ENCODE measurements at regions not wholly inside any gene's neighbourhood (a gene's known extent, or its start where the extent isn't known, plus 50 kb on each side); places are given as distances from the start of the nearest gene placed in this dataset.

DNA sequence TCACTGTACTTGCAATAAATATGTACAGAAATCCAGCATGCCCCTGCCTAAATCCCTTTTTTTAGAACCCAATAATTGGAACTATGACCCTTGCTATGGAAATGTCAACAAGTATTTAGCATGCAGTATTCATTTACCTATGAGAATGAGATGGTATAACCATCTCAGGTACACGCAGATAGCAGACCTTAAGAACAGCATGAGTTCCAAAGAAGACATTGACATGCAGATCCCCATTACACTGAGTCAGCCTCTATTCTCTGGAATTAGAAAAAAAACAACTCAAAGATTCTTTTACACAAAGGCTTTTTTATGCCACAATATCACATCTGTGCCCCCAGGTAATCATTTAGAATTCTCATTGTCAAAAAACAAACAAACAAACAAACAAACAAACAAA lies 325.6 kb upstream of the TLE4 start:
- H3K27ac ChIP-seq: no peak overlapping the region

DNA sequence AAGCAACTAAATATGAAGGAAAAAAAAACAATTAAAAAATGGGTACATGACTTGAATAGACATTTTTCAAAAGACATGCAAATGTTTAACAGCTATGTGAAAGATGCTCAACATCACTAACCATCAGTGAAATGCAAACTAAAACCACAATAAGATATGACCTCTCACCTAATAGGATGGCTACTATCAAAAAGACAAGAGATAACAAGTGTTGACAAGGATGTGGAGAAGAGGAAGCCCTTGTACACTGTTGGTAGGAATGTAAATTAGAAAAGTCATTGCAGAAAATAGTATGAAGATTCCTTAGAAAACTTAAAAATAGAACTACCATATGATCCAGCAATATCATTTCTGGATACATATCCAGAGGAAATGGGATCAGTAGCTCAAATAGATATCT lies 324.7 kb upstream of the TLE4 start:
- no peak overlapping the region for H3K27ac ChIP-seq
- TF ChIP-seq, protein P1, sequence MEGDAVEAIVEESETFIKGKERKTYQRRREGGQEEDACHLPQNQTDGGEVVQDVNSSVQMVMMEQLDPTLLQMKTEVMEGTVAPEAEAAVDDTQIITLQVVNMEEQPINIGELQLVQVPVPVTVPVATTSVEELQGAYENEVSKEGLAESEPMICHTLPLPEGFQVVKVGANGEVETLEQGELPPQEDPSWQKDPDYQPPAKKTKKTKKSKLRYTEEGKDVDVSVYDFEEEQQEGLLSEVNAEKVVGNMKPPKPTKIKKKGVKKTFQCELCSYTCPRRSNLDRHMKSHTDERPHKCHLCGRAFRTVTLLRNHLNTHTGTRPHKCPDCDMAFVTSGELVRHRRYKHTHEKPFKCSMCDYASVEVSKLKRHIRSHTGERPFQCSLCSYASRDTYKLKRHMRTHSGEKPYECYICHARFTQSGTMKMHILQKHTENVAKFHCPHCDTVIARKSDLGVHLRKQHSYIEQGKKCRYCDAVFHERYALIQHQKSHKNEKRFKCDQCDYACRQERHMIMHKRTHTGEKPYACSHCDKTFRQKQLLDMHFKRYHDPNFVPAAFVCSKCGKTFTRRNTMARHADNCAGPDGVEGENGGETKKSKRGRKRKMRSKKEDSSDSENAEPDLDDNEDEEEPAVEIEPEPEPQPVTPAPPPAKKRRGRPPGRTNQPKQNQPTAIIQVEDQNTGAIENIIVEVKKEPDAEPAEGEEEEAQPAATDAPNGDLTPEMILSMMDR (IDR thresholded peaks at IDR 0.05): no peak
- no peak for TF ChIP-seq ZFX (IDR thresholded peaks at IDR 0.05; ENCODE audit: borderline replicate concordance)

More for the DNA sequence above, 325.6 kb upstream of the TLE4 start:
- TF ChIP-seq ZFX (IDR thresholded peaks at IDR 0.05; ENCODE audit: borderline replicate concordance): no peak

DNA sequence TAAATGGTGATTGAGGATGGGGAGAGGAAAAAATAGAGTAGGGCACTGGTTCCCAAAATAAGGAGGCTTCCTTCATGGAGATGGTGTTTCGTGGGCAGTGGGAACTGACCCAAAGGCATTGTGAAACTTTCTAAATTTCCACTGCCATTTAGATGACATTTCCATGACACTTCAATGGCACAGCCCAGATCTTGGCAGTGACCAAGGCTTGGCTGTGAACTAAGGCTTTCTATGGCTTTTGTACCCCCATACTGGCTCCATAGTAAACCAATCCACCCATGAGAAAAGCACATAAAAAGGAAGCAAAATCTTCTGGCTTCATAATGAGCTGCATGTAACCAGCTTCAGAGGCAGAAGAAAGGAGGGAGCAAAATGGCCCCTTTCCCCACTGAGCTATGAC lies 321.0 kb upstream of the TLE4 start:
- no peak overlapping the region for H3K27ac ChIP-seq
- TF ChIP-seq, protein P1 (IDR thresholded peaks at IDR 0.05): no peak
- TF ChIP-seq ZFX (IDR thresholded peaks at IDR 0.05; ENCODE audit: borderline replicate concordance): no peak

DNA sequence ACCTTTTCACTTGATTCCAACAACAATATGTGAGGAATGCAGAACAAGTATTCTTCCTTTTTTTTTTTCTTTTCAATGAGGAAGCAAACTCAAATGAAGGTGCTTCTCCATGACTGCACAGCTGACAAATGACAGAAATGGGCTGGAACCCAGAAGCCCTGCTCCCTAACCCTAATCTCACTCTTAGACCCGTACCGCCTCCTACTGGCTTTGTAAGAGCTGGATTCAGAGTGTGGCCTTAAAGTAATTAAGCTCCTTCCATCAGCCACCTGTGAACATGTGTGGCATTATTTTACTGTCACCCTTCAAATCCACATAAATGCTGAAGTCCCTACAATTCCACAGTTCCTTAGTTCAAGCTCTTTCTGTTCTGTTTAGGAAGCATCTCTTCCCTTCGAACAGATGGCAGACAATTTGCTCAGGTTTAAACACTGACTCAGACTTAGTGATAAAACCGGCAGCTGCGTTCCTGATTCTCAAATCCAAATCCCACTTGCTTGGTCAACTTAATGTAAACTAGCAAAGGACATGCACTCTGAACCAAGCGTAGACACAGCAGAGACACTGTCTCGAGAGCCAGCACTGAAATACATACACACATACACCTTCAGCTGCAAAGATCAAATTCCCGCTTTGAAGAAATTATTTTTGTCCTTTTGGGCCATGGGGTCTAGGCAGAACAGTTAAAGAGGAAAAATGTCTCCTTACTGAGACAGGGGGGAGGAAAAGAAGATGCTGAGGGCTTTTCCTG lies 316.7 kb upstream of the TLE4 start:
- TF ChIP-seq, protein P1 (IDR thresholded peaks at IDR 0.05): no peak
- TF ChIP-seq ZFX (IDR thresholded peaks at IDR 0.05; ENCODE audit: borderline replicate concordance): no peak
- no peak overlapping the region for H3K27ac ChIP-seq

DNA sequence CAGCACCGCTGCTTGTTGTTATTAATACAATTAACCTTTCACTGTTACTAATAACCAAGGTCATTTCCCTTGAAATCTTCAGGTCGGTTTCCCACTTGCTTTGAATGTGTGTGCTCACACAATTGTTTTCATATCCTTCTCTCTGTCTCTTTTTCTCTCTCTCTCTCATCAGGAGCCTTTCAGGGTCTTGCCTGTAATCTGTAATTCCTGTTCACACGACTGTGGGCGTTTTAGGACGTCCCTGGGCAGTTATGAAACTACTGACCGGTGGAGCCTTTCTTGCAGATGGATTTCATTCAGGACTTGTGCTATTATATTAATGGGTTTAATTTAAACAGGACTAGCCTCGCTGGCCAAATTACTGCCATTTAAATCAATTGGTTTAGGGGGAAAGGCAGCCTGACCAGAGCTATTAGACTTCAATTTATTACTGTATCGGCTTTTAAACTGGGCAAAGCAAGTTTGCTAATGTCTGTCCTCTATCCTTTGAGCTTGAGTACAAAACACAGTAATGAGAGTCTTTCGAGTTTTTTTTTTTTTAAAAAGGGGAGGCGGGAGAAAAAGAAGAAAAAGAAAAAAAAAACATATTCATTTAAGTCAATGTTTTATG lies 316.0 kb upstream of the TLE4 start:
- no peak for TF ChIP-seq ZFX (IDR thresholded peaks at IDR 0.05; ENCODE audit: borderline replicate concordance)
- TF ChIP-seq, protein P1 (IDR thresholded peaks at IDR 0.05): no peak
- no peak overlapping the region for H3K27ac ChIP-seq

DNA sequence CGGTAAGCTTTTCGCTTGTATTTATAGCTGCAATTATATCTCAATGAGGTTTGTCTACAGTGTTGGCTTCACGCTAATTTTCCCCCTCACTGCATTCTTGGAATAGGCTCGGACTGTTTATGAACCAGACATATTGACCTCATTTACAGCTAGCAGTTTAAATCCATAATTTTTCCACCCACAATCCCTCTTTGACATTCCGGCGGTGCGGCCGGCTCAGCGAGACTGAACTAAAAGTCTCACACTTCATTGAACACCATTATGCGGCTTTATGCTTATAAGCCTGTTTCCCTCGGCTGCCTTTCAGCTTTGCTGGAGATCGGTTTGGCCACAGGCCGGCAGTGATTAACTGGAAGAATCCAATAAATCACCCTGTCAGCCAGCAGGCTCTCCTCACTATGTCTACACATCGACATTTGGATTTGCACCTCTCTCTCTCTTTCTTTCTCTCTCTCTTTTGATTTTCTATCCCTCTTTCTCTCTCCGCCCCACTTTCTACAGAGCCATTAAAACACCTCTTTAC lies 315.0 kb upstream of the TLE4 start:
- H3K27ac ChIP-seq: no peak overlapping the region
- TF ChIP-seq, protein P1 (IDR thresholded peaks at IDR 0.05): no peak
- no peak for TF ChIP-seq ZFX (IDR thresholded peaks at IDR 0.05; ENCODE audit: borderline replicate concordance)

DNA sequence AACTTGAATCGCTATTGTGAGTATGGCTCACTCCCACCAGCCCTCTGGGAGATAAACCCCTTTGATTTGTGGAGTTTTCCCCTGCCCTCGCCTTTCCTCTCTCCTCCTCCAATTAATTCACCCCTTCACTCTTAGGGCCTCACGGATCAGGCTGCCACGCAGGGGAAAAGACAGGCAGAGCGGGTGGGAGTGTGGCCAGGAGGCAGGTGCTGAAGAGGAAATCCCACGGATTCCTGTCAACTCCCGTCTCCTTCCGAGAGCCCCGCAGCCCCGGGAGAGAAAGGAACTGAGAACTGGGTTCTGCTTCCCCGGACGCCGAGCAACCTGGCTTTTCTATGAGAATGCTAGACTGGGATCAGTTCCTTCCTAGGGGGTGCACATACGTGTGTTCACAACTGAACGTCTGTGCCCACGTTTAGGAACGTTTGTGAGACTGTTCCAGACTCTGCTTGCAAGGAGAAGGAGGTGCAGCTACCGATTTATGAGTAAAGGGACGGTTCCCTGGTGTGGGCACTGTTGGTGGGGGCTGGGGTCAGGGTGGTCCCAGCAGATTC lies 314.5 kb upstream of the TLE4 start:
- TF ChIP-seq, protein P1 (IDR thresholded peaks at IDR 0.05): no peak
- TF ChIP-seq ZFX (IDR thresholded peaks at IDR 0.05; ENCODE audit: borderline replicate concordance): no peak
- H3K27ac ChIP-seq: no peak overlapping the region

Data from 22Rv1 (cell line).